ENCODE measurements at regions not wholly inside any gene's neighbourhood (a gene's known extent, or its start where the extent isn't known, plus 50 kb on each side); places are given as distances from the start of the nearest gene placed in this dataset.

DNA sequence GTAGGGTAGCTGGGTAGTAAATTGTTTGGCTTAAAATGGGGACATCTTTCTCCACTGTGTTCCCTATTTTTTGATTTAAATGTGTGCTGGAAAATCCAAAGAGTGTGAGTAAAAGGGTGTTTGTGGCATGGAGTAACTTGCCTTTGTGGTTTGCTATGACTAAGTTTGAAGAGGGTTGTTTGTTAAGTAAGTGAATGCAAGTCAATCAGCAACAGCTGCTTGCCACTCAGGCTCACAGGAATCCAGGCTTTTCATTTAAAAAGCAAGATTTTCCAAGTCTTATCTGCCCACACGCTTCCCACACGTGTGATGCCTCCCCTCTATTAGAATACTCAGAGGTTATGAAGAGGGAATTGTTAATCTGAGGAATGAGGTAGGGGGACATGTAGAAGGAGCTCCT, 847.7 kb upstream of the RBFOX1 start:
- no peak overlapping the region for H3K27ac ChIP-seq (ENCODE audit: low read depth, low read length)
- H3K4me1 ChIP-seq (ENCODE audit: control insufficient read depth, insufficient read depth, low read length): peaks cover 12% of the 10 kb centered on the region
- WGBS (ENCODE audit: insufficient coverage): no CpG with 5 or more reads among the region's 2 CpGs
- no peaks in the 10 kb centered on the region for H3K36me3 ChIP-seq (ENCODE audit: control insufficient read depth, insufficient read depth, low read length)
- H3K9me3 ChIP-seq (ENCODE audit: control insufficient read depth, insufficient read depth, low read length): no peaks in the 10 kb centered on the region
- peak in 2 of 6 donors; percentile 26 to 50 for DNase-seq (ENCODE audit: low read depth in 4 of 6, low spot score in 6 of 6)
- H3K4me3 ChIP-seq (ENCODE audit: low read depth, low read length): peak overlapping the region; percentile 17
- H3K27me3 ChIP-seq (ENCODE audit: control insufficient read depth, insufficient read depth, low read length): peaks cover 9% of the 10 kb centered on the region

DNA sequence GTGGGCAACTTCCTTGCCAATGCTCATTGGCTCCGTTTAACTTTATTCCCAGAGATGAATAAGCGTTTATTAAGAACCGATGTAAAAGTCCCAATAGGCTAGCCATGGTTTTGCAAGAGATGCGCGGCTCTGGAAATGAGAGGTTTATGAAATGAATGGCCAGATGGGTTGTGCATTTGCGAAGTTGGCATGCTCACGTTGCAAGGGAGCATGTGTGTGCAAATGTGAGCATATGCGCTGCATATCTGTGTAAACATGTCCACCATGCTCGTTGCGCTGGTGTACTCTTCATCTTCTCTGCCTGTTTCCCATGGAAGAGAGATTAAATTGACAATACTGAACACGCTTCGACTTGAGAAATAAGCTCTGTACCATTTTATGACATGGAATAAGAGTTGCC, 848.6 kb upstream of the RBFOX1 start:
- Histone ChIP-seq H3K4me3 (ENCODE audit: low read depth, low read length) (peak overlapping the region; percentile 48), H3K27ac (ENCODE audit: low read depth, low read length) (peak overlapping the region; percentile 57)
- DNase-seq (ENCODE audit: low read depth in 4 of 6, low spot score in 6 of 6): peak in 3 of 6 donors; percentile 9 to 91 (median 80)

DNA sequence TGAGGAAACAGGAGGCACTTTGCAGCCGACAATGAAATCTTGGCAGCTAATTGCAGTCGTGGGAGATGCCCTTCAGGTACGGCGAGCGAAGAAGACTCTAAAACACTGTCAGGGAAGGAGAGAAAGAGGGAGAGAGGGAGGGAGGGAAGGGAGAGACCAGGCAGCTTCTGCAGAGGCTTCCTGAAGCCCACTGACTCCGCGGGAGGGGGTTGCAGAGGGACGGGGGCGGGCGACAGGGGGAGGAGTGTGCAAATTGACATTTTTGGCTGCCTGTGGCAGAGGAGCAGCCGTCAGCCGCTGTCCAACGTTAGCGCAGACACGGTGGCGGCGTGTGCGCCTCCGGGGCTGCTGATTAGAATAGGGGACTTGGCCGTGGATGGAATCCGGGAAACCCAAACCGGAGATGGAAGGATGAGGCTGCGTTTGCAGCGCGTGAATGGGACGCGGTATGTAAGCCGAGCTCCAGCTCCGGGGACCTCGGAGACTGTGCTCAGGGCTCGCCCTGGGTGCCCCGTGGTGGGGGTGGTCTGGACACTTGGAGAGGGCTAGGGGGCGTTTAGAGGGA, 849.1 kb upstream of the RBFOX1 start:
- H3K4me1 ChIP-seq (ENCODE audit: control insufficient read depth, insufficient read depth, low read length): peaks cover 12% of the 10 kb centered on the region
- H3K27me3 ChIP-seq (ENCODE audit: control insufficient read depth, insufficient read depth, low read length): peaks cover 9% of the 10 kb centered on the region
- peak overlapping the region; percentile 57 for H3K27ac ChIP-seq (ENCODE audit: low read depth, low read length)
- H3K36me3 ChIP-seq (ENCODE audit: control insufficient read depth, insufficient read depth, low read length): no peaks in the 10 kb centered on the region
- under 1% methylated on average over 32 of the region's 33 CpGs for WGBS (ENCODE audit: insufficient coverage)
- H3K4me3 ChIP-seq (ENCODE audit: low read depth, low read length): peak overlapping the region; percentile 48
- H3K9me3 ChIP-seq (ENCODE audit: control insufficient read depth, insufficient read depth, low read length): no peaks in the 10 kb centered on the region
- peak in 4 of 6 donors; percentile 36 to 88 (median 66) for DNase-seq (ENCODE audit: low read depth in 4 of 6, low spot score in 6 of 6)

More for the DNA sequence above, 848.6 kb upstream of the RBFOX1 start:
- no peaks in the 10 kb centered on the region for H3K36me3 ChIP-seq (ENCODE audit: control insufficient read depth, insufficient read depth, low read length)
- peaks cover 9% of the 10 kb centered on the region for H3K27me3 ChIP-seq (ENCODE audit: control insufficient read depth, insufficient read depth, low read length)
- H3K4me1 ChIP-seq (ENCODE audit: control insufficient read depth, insufficient read depth, low read length): peaks cover 12% of the 10 kb centered on the region
- 25% methylated on average over 9 of the region's 12 CpGs for WGBS (ENCODE audit: insufficient coverage)
- H3K9me3 ChIP-seq (ENCODE audit: control insufficient read depth, insufficient read depth, low read length): no peaks in the 10 kb centered on the region

DNA sequence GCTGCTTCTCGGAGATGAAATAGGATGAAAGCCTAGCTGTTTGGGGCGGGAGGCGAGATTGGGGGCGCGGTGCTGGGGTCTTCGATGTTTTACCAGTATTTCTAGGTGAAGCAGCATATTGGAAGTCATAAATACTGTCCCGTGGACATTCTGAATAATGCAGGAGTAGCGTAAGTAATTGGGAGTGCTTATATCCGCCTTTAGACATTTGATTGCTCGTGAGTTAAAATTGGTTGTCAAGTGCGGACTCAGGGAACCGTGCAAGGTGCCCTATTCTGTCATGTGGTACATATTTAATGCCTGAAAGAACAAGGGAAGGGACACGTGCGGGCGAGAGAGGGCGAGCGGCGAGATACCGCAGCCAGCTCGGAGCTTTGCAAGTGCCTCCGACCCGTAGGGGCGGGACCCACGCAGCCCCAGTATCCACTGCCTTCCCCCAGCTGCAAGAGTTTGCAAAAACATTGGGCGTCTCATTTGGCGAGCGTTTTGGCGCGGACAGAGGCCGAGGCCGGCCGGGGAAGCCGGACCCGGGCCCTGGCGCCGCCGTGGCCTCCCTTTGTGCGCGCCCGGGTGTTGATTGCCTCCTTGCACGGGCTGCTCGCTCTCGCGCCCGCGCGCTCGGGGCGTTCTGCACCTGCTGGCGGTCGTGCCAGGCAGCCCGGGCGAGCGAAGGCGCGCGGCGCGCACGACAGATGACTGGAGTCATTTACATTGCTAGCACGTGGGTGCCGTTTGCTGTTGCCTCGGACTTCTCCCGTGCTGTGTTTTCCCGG, 849.8 kb upstream of the RBFOX1 start:
- H3K27ac ChIP-seq (ENCODE audit: low read depth, low read length): no peak overlapping the region
- peak in 5 of 6 donors; percentile 51 to 92 (median 54) for DNase-seq (ENCODE audit: low read depth in 4 of 6, low spot score in 6 of 6)
- no peaks in the 10 kb centered on the region for H3K9me3 ChIP-seq (ENCODE audit: control insufficient read depth, insufficient read depth, low read length)
- H3K4me3 ChIP-seq (ENCODE audit: low read depth, low read length): peak overlapping the region; percentile 48
- H3K27me3 ChIP-seq (ENCODE audit: control insufficient read depth, insufficient read depth, low read length): peaks cover 9% of the 10 kb centered on the region
- 2% methylated on average over 65 of the region's 65 CpGs for whole genome bisulfite sequencing (ENCODE audit: insufficient coverage)
- H3K36me3 ChIP-seq (ENCODE audit: control insufficient read depth, insufficient read depth, low read length): no peaks in the 10 kb centered on the region
- H3K4me1 ChIP-seq (ENCODE audit: control insufficient read depth, insufficient read depth, low read length): peaks cover 12% of the 10 kb centered on the region

DNA sequence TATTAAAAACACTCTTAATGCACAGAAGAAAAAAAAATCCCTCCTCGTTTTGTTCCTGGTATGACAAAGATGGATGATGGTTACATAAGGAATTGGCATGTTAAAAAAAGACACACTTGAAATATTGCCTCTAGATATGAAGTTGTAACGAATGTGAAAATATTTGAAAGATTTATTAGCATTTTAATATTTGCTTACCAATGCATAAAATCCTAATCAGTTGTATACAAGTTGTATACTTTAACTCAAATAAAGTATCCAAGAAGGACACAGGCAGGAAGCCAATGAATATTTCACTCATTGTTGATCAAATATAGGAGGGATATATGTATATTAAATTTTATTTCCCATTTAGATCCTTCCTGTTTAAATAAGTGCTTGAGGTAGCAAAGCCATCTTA, 850.8 kb upstream of the RBFOX1 start:
- no peaks in the 10 kb centered on the region for H3K36me3 ChIP-seq (ENCODE audit: control insufficient read depth, insufficient read depth, low read length)
- WGBS (ENCODE audit: insufficient coverage): no CpG with 5 or more reads among the region's 2 CpGs
- DNase-seq (ENCODE audit: low read depth in 4 of 6, low spot score in 6 of 6): no peak
- H3K4me1 ChIP-seq (ENCODE audit: control insufficient read depth, insufficient read depth, low read length): peaks cover 12% of the 10 kb centered on the region
- H3K27ac ChIP-seq (ENCODE audit: low read depth, low read length): no peak overlapping the region
- peaks cover 9% of the 10 kb centered on the region for H3K27me3 ChIP-seq (ENCODE audit: control insufficient read depth, insufficient read depth, low read length)
- H3K4me3 ChIP-seq (ENCODE audit: low read depth, low read length): no peak overlapping the region
- H3K9me3 ChIP-seq (ENCODE audit: control insufficient read depth, insufficient read depth, low read length): no peaks in the 10 kb centered on the region

DNA sequence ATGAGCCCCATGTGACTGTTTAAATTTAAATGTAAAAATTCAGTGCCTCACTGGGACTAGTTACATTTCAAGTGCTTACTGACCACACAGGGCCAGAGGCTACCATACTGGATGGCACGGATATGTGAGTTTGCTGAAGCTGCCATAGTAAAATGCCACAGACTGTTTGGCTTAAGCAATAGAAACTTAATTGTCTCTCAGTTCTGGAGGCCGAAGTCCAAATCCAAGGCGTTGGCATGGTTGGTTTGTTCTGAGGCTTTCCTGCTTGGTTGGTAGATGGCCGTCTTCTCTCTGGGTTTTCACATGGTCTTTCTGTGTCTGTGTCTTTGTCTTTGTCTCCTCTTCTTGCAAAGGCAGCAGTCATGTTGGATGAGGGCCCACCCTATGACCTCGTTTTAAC, 878.9 kb upstream of the RBFOX1 start:
- H3K27ac ChIP-seq (ENCODE audit: low read depth, low read length): no peak overlapping the region

DNA sequence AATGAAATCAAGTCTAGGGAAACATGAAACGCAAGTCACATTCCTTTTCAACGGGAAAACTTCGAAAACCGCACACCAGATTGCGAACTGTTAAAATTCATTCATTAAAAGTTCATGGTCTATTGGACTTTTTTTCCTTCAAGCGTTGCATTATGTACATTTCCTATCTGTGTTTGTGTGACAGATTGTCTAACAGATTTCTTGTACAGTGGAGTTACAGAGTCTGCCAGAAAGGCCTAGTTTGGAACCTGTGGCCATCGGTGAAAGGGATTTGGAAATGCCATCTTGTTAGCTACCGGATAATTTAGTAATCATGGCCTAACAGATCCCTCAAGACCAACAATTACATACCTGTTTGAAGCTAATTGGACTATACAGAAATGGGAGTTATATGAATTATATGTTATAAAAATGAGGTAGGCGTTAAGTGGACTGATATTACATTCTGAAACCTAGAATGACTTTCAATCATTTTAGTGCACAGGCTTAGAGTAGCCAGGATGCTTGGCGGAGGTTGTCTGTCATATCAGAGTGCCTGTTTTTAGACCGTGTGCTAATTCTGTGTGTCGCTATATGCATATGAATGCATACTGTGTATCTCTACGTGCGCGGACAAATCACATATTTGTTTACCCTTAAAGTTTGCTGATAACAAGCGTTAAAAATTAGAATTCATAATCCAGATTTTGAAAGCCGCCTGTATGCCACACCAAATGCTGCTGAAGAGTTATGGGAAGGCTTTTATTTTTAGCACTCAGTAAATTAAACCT, 885.4 kb upstream of the RBFOX1 start:
- H3K27me3 ChIP-seq (ENCODE audit: control insufficient read depth, insufficient read depth, low read length): no peaks in the 10 kb centered on the region
- no peaks in the 10 kb centered on the region for H3K4me1 ChIP-seq (ENCODE audit: control insufficient read depth, insufficient read depth, low read length)
- no peaks in the 10 kb centered on the region for H3K9me3 ChIP-seq (ENCODE audit: control insufficient read depth, insufficient read depth, low read length)
- H3K36me3 ChIP-seq (ENCODE audit: control insufficient read depth, insufficient read depth, low read length): no peaks in the 10 kb centered on the region
- H3K27ac ChIP-seq (ENCODE audit: low read depth, low read length): no peak overlapping the region
- H3K4me3 ChIP-seq (ENCODE audit: low read depth, low read length): no peak overlapping the region
- WGBS (ENCODE audit: insufficient coverage): 83% methylated on average over 1 of the region's 17 CpGs
- DNase-seq (ENCODE audit: low read depth in 4 of 6, low spot score in 6 of 6): peak in 2 of 6 donors; percentile 48 to 92

More for the DNA sequence above, 878.9 kb upstream of the RBFOX1 start:
- H3K4me1 ChIP-seq (ENCODE audit: control insufficient read depth, insufficient read depth, low read length): no peaks in the 10 kb centered on the region
- WGBS (ENCODE audit: insufficient coverage): 92% methylated on average over 4 of the region's 5 CpGs
- no peak overlapping the region for H3K4me3 ChIP-seq (ENCODE audit: low read depth, low read length)
- H3K36me3 ChIP-seq (ENCODE audit: control insufficient read depth, insufficient read depth, low read length): no peaks in the 10 kb centered on the region
- H3K27me3 ChIP-seq (ENCODE audit: control insufficient read depth, insufficient read depth, low read length): no peaks in the 10 kb centered on the region
- DNase-seq (ENCODE audit: low read depth in 4 of 6, low spot score in 6 of 6): no peak
- H3K9me3 ChIP-seq (ENCODE audit: control insufficient read depth, insufficient read depth, low read length): no peaks in the 10 kb centered on the region

DNA sequence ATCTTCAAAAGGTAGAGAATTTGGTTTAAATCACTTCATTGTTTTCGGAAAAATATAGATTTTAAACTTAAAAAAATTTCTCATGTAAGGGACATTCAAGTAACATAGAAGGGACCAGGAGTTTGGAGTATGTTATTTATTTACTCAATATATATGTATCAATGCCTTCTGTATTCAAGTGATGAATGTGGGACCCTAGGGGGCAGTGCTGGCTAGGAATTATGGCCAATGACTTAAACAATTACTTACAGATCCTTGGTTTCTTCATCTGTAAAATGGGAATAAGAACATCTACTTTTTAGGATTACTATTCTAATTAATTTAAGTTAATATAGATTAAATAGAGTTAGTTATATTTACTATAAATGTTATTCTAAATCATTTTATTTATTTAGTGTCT, 886.3 kb upstream of the RBFOX1 start:
- no CpG with 5 or more reads among the region's 1 CpG for WGBS (ENCODE audit: insufficient coverage)
- no peaks in the 10 kb centered on the region for H3K27me3 ChIP-seq (ENCODE audit: control insufficient read depth, insufficient read depth, low read length)

DNA sequence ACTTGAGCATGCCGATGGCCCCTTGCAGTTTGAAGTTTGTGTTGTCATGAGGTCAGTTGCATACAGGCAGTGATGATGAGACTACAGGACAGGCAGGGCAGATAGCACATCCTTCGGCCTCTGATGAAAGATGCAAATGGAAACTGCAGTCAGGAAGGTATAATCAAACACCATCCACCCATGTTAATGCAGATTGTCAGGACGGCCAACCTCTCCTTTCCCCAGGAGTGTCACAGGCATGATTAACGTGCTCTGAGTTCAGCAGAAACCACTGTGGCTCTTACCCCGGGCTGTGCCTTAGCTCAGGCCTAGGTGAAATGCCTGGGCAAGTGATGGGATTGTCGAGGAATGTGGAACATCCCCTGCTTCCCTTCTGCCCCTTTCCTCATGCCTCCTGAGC, 893.5 kb upstream of the RBFOX1 start:
- Histone ChIP-seq H3K4me1 (ENCODE audit: control insufficient read depth, insufficient read depth, low read length) (peaks cover 3% of the 10 kb centered on the region), H3K4me3 (ENCODE audit: low read depth, low read length) (no peak overlapping the region), H3K27ac (ENCODE audit: low read depth, low read length) (no peak overlapping the region), H3K36me3 (ENCODE audit: control insufficient read depth, insufficient read depth, low read length) (no peaks in the 10 kb centered on the region), H3K27me3 (ENCODE audit: control insufficient read depth, insufficient read depth, low read length) (no peaks in the 10 kb centered on the region), H3K9me3 (ENCODE audit: control insufficient read depth, insufficient read depth, low read length) (no peaks in the 10 kb centered on the region)
- WGBS (ENCODE audit: insufficient coverage): 86% methylated on average over 1 of the region's 6 CpGs
- DNase-seq (ENCODE audit: low read depth in 4 of 6, low spot score in 6 of 6): no peak

More for the DNA sequence above, 886.3 kb upstream of the RBFOX1 start:
- H3K36me3 ChIP-seq (ENCODE audit: control insufficient read depth, insufficient read depth, low read length): no peaks in the 10 kb centered on the region
- H3K27ac ChIP-seq (ENCODE audit: low read depth, low read length): no peak overlapping the region
- DNase-seq (ENCODE audit: low read depth in 4 of 6, low spot score in 6 of 6): peak in 1 of 6 donors; percentile 16
- H3K9me3 ChIP-seq (ENCODE audit: control insufficient read depth, insufficient read depth, low read length): no peaks in the 10 kb centered on the region
- H3K4me1 ChIP-seq (ENCODE audit: control insufficient read depth, insufficient read depth, low read length): no peaks in the 10 kb centered on the region
- H3K4me3 ChIP-seq (ENCODE audit: low read depth, low read length): no peak overlapping the region
